ENCODE measurements at regions not wholly inside any gene's neighbourhood (a gene's known extent, or its start where the extent isn't known, plus 50 kb on each side); places are given as distances from the start of the nearest gene placed in this dataset.
"Not testable (repeated sequence)": the region's sequence is repeated elsewhere in the genome, so short reads cannot be mapped to it uniquely, and the experiment has no call there.

DNA sequence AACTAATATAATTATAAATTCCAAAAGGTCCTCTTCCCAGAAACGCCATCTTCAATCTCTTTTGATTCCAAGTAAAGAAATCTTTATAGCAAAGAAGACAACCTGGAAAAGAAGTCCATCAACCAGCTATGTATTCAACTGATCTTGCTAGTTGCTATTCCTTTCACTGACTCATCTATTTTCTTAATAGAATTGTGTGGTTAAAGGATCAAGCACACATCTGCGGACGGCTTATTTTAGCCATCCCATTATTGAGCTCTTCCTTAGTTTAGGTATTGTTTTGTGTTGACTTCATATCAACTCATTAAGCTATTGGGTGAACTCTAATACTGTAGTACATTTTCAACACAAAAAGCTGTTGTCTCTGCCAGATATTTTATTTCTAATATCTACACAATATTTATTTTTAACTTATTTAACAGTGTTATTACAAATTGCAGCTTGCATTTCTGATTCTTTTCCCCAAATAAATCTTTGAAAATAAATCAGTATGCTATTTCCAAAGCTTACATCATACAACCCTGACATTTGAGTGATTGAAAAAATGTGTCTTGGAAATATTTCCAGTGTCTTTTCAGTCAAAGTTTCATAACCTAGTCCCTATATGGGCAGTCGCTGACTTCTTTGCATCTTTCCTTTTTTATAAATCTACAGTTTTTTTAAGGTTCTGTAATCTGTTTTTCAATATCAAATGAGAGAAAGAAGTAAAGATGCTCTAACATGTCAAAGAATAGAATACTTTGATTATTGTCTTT is 158.8 kb upstream of the SPRY2 start:
- ATAC-seq (replicated peaks; ENCODE audit: extremely low read depth, poor library complexity, severe bottlenecking) (no peak), DNase-seq (ENCODE audit: low spot score in 2 of 2) (no peak)
- H3K4me3 Mint-ChIP-seq, result no peak overlapping the region
- H3K4me1 Mint-ChIP-seq, result no peaks in the 10 kb centered on the region
- H3K36me3 Mint-ChIP-seq (ENCODE audit: insufficient read depth), result no peaks in the 10 kb centered on the region
- no peaks in the 10 kb centered on the region for H3K27me3 Mint-ChIP-seq
- no peak overlapping the region for H3K27ac Mint-ChIP-seq (ENCODE audit: low read depth)
- H3K9me3 Mint-ChIP-seq, result peaks cover 4% of the 10 kb centered on the region

DNA sequence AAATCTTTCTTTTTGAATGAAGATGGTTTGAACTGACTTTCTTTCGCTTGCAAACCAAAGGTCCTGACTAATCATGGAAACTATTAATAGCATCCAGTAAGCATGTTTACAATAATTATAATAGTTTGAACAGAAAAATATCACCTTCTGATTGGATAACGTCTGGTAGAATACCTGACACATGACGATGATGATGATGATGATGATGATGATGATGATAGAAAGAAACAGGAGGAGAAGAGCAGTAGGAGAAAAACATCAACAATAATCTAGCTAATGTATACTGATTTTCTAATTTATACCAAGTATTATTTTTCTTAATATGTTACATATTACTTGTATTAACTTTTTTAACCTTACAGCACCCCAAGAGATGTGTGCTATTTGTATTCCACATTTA is 157.5 kb upstream of the SPRY2 start:
- Mint-ChIP-seq H3K4me3 (no peak overlapping the region), H3K27me3 (no peaks in the 10 kb centered on the region), H3K36me3 (ENCODE audit: insufficient read depth) (no peaks in the 10 kb centered on the region), H3K9me3 (no peaks in the 10 kb centered on the region), H3K27ac (ENCODE audit: low read depth) (no peak overlapping the region), H3K4me1 (no peaks in the 10 kb centered on the region)
- DNase-seq (ENCODE audit: low spot score in 2 of 2), result no peak
- no peak for ATAC-seq (replicated peaks; ENCODE audit: extremely low read depth, poor library complexity, severe bottlenecking)

DNA sequence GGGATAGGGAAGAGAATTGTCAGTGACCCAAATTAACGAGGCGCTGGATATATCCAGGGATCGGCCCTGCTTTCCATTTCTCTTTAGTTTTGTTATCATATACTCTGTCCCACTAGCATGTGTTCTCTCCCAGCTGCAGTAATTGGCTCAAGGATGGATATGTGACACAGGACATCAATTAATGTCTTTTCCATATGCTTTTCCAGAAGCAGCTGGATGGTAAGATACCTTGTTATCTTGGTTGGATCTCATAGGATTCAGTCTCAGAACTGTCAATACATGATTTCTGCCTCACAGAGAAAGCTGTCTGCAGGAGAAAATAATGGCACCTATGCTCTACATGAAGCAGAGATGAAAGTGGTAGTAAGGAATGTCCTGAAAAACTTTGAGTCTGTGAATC is 157.1 kb upstream of the SPRY2 start:
- H3K4me1 Mint-ChIP-seq, result no peaks in the 10 kb centered on the region
- DNase-seq (ENCODE audit: low spot score in 2 of 2), result no peak
- H3K27me3 Mint-ChIP-seq, result no peaks in the 10 kb centered on the region
- H3K4me3 Mint-ChIP-seq, result no peak overlapping the region
- no peak for ATAC-seq (replicated peaks; ENCODE audit: extremely low read depth, poor library complexity, severe bottlenecking)
- peaks cover 2% of the 10 kb centered on the region for H3K36me3 Mint-ChIP-seq (ENCODE audit: insufficient read depth)
- no peak overlapping the region for H3K27ac Mint-ChIP-seq (ENCODE audit: low read depth)
- H3K9me3 Mint-ChIP-seq, result no peaks in the 10 kb centered on the region

DNA sequence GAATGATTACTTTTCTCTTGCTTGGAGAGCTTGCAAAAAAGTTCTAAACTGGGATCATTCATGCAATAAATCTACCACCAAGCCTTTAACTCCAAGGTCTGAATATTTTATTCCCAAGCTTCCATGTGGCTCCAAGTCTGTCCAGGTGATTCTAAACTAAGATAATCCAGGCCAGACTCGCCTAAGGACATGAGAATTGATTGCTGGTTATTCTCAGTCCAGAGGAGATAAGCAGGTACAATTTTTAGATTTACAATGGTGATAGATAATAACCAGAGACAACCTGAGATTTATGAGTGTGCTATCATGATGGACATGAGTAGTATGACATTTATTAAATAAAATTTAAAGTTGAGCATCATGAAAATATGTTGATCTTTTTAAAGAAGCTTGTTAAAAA is 156.5 kb upstream of the SPRY2 start:
- Mint-ChIP-seq H3K9me3 (no peaks in the 10 kb centered on the region), H3K4me1 (no peaks in the 10 kb centered on the region), H3K27me3 (no peaks in the 10 kb centered on the region), H3K27ac (ENCODE audit: low read depth) (no peak overlapping the region), H3K4me3 (no peak overlapping the region), H3K36me3 (ENCODE audit: insufficient read depth) (peaks cover 2% of the 10 kb centered on the region)
- no peak for ATAC-seq (replicated peaks; ENCODE audit: extremely low read depth, poor library complexity, severe bottlenecking)
- no peak for DNase-seq (ENCODE audit: low spot score in 2 of 2)

DNA sequence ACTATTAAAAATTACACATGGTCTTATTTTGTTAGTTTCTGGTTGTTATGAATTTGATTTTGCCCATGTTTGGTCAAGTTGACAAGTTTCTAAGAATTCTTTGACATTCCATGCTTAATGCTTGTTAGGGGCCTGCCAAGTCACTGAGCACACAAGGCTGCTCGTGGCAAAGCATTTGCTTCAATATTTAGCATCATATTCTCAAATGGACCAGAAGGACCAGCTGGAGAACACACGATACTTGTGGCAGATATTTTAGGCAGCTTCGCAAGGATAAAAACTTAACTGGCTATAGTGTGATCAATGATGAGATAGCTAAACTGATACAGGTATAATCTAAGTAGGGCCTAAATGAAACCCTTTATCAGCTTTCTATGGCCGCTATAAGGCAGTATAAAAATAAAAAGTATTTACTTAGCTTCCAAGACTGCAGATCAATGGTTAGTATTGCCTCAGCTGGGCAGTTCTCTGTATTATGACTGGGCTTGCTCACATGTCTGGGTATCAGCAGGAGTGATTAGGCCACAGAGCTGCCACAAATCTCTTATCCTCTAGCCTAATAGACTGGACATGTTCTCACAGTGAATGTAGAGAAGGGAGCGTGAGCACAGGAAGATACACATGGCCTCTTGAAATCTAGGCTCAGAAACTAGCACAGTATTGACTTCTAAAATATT is 155.9 kb upstream of the SPRY2 start:
- Mint-ChIP-seq H3K9me3 (no peaks in the 10 kb centered on the region), H3K4me3 (no peak overlapping the region), H3K27ac (ENCODE audit: low read depth) (no peak overlapping the region), H3K36me3 (ENCODE audit: insufficient read depth) (peaks cover 2% of the 10 kb centered on the region), H3K27me3 (no peaks in the 10 kb centered on the region), H3K4me1 (no peaks in the 10 kb centered on the region)
- ATAC-seq (replicated peaks; ENCODE audit: extremely low read depth, poor library complexity, severe bottlenecking), result no peak
- no peak for DNase-seq (ENCODE audit: low spot score in 2 of 2)

DNA sequence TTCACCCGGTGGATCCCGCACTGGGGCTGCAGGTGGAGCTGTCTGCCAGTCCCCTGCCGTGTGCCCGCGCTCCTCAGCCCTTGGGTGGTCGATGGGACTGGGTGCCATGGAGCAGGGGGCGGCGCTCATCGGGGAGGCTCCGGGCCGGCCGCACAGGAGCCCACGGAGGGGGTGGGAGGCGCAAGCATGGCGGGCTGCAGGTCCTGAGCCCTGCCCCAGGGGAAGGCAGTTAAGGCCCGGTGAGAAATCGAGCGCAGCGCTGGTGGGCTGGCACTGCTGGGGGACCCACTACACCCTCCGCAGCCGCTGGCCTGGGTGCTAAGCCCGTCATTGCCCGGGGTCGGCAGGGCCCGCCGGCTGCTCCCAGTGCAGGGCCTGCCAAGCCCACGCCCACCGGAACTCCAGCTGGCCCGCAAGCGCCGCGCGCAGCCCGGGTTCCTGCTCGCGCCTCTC is 149.6 kb upstream of the SPRY2 start:
- not testable (repeated sequence) for H3K27ac Mint-ChIP-seq (ENCODE audit: low read depth); H3K9me3 Mint-ChIP-seq; H3K36me3 Mint-ChIP-seq (ENCODE audit: insufficient read depth); H3K4me1 Mint-ChIP-seq; DNase-seq (ENCODE audit: low spot score in 2 of 2); H3K27me3 Mint-ChIP-seq; ATAC-seq (replicated peaks; ENCODE audit: extremely low read depth, poor library complexity, severe bottlenecking); H3K4me3 Mint-ChIP-seq

DNA sequence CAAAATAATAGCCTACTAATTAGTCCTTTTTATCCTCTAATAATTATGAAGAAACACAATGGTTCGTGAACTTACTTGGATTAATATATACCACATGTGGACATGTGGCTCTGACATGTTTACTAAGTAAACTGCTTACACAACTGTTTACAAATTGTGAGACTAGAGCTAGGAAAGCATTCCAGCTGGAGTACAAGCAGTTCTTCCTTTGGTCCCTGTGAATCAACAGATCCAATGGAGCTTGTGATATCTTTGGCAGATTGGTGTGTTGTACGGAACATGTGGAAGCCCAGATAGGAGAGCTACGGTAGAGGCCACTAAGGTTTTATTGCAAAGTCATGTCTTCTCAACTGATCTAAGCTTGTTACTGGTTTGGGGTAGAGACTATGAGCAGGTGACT is 145.5 kb upstream of the SPRY2 start:
- Mint-ChIP-seq H3K27me3 (no peaks in the 10 kb centered on the region), H3K9me3 (peaks cover 5% of the 10 kb centered on the region), H3K4me1 (no peaks in the 10 kb centered on the region), H3K4me3 (no peak overlapping the region), H3K27ac (ENCODE audit: low read depth) (no peak overlapping the region), H3K36me3 (ENCODE audit: insufficient read depth) (no peaks in the 10 kb centered on the region)
- ATAC-seq (replicated peaks; ENCODE audit: extremely low read depth, poor library complexity, severe bottlenecking) (no peak), DNase-seq (ENCODE audit: low spot score in 2 of 2) (no peak)

DNA sequence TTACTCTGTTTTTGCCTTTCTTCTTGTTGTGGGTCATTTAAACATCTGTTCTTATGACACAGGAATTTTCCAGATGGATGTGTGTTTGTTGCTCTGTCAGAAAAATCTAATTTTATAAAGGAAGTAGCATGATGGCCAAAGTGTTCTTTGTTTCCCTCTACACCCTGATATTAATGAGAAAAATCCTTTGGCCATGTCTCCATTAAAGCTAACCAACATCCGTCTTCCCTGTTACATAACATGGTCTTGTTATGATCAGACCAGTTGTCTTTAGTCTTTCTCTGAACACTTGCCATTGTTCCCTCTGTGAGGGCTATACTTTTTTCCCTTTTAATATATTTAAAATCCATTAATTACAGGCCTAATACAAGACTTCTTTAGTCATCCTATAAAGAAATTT is 142.2 kb upstream of the SPRY2 start:
- H3K27ac Mint-ChIP-seq (ENCODE audit: low read depth), result no peak overlapping the region
- no peaks in the 10 kb centered on the region for H3K27me3 Mint-ChIP-seq
- H3K9me3 Mint-ChIP-seq, result peaks cover 10% of the 10 kb centered on the region
- no peak for DNase-seq (ENCODE audit: low spot score in 2 of 2)
- no peaks in the 10 kb centered on the region for H3K36me3 Mint-ChIP-seq (ENCODE audit: insufficient read depth)
- peaks cover 5% of the 10 kb centered on the region for H3K4me1 Mint-ChIP-seq
- ATAC-seq (replicated peaks; ENCODE audit: extremely low read depth, poor library complexity, severe bottlenecking), result no peak
- no peak overlapping the region for H3K4me3 Mint-ChIP-seq

DNA sequence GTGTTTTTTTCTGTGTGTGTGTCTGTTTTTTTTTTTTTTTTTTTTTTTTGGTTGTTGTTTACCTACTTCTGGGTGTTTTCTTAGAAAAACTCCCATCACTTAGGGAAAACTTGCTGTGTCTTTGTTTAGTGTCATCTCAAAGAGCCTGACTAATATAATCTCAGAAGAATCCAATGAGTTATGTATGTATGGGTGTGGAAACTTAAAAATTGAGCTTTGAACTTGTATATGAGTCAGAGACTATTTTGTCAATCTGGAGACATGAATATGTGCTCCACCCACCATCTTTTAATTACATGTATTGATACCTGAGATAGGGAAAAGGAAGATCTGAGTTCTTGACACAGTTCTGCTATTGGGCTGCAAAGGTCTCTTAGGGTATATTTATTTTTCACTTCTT is 140.7 kb upstream of the SPRY2 start:
- Mint-ChIP-seq H3K4me3 (no peak overlapping the region), H3K27ac (ENCODE audit: low read depth) (no peak overlapping the region), H3K9me3 (peaks cover 8% of the 10 kb centered on the region), H3K36me3 (ENCODE audit: insufficient read depth) (no peaks in the 10 kb centered on the region), H3K4me1 (peaks cover 16% of the 10 kb centered on the region), H3K27me3 (no peaks in the 10 kb centered on the region)
- ATAC-seq (replicated peaks; ENCODE audit: extremely low read depth, poor library complexity, severe bottlenecking) (no peak), DNase-seq (ENCODE audit: low spot score in 2 of 2) (no peak)

DNA sequence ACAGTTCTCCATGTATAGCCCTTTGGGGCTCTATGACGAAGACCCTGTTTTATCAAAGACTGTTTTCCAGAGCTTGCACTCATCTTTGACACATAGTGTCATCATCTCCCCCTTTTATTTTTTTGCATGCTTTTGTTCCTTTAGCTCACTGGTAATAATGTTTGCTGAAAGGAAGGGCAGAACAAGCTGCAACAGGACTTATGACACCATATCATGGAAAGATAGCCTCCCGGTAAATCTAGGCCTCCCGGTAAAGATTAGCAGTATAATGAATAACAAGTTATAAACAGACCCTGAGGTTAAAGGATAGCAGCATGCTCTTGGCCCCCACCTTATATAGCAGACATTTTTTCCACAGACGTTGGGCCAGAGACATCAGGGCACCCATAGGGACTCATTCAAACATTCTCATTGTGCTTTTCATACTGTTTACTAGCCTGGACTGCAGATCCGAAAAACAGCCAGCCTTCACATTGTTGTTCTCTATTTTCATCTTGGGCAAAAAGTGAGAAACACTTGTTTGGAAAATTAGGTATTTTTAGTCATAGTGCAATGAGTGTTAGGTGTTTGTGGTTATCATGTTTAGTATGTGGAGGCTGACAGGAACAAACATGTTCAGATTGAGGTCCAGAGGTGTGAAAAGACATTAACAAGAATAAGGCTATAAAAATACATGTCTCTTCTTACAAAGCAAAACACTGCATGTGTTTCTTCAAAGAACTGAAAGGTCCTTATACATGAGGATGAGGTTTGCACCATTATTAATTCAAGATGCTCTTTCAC is 136.9 kb upstream of the SPRY2 start:
- H3K27me3 Mint-ChIP-seq, result no peaks in the 10 kb centered on the region
- H3K4me3 Mint-ChIP-seq, result no peak overlapping the region
- H3K9me3 Mint-ChIP-seq, result peaks cover 6% of the 10 kb centered on the region
- peaks cover 21% of the 10 kb centered on the region for H3K4me1 Mint-ChIP-seq
- ATAC-seq (replicated peaks; ENCODE audit: extremely low read depth, poor library complexity, severe bottlenecking), result peak; percentile 71
- no peak for DNase-seq (ENCODE audit: low spot score in 2 of 2)
- no peaks in the 10 kb centered on the region for H3K36me3 Mint-ChIP-seq (ENCODE audit: insufficient read depth)
- peak overlapping the region; percentile 23 for H3K27ac Mint-ChIP-seq (ENCODE audit: low read depth)

DNA sequence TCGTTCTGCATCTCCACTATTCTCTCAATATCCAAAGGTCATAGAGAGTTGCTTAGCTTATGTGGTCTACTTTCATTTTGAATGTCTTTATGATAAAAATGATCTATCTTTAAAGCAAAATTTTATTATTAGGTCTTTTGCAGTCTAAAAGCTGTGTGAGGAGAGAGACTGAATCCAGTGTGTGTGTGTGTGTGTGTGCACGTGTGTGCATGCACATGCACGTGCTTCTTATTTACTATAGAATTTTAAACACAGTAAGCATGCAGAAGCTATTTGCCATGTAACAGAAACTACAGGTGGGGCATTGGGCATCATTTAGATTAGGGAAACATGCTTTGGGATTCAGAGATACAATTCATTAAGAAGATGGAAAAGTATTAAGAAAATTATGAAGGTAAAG is 136.0 kb upstream of the SPRY2 start:
- Mint-ChIP-seq H3K36me3 (ENCODE audit: insufficient read depth) (no peaks in the 10 kb centered on the region), H3K4me1 (peaks cover 21% of the 10 kb centered on the region), H3K27me3 (no peaks in the 10 kb centered on the region), H3K9me3 (peaks cover 6% of the 10 kb centered on the region), H3K4me3 (no peak overlapping the region), H3K27ac (ENCODE audit: low read depth) (no peak overlapping the region)
- ATAC-seq (replicated peaks; ENCODE audit: extremely low read depth, poor library complexity, severe bottlenecking), result no peak
- no peak for DNase-seq (ENCODE audit: low spot score in 2 of 2)

DNA sequence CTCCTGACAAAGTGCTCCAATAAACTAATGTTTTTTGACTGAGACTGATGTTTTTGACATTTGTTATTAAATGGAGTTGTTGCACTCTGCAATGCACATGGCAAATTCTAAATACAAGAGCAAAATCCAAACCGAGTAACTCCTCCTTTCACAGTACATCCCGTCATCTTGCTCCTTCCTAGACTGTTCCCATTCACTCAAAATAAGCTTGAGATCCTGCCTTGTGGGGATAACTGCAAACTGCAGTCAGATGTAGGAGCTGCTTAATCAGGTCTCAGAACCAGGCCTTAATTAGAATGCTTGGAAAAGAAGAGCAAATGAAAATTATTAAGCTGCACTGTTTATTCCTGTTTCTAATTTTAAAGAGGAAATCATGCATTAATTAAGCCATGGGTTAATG is 134.8 kb upstream of the SPRY2 start:
- peaks cover 6% of the 10 kb centered on the region for H3K9me3 Mint-ChIP-seq
- H3K4me1 Mint-ChIP-seq, result peaks cover 21% of the 10 kb centered on the region
- DNase-seq (ENCODE audit: low spot score in 2 of 2) (no peak), ATAC-seq (replicated peaks; ENCODE audit: extremely low read depth, poor library complexity, severe bottlenecking) (no peak)
- no peaks in the 10 kb centered on the region for H3K27me3 Mint-ChIP-seq
- H3K36me3 Mint-ChIP-seq (ENCODE audit: insufficient read depth), result no peaks in the 10 kb centered on the region
- no peak overlapping the region for H3K27ac Mint-ChIP-seq (ENCODE audit: low read depth)
- no peak overlapping the region for H3K4me3 Mint-ChIP-seq

DNA sequence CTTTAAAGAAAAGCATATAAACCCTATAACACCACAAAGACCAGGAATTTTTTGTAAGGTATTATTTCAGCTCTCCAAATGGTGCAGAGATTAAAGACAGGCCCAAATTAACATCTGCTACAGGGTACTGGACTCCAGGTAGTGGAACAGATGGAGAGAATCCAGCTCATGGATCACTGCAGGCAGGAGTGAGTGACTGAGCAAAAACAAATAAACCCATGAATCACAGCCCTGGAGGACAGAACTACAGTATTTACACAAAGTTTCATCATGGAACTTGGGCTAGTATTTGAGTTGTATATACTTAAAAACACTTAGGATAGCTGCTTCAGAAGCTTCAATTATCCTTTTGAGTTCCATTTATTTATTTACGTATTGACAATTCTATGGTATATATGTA is 132.8 kb upstream of the SPRY2 start:
- no peaks in the 10 kb centered on the region for H3K36me3 Mint-ChIP-seq (ENCODE audit: insufficient read depth)
- DNase-seq (ENCODE audit: low spot score in 2 of 2), result no peak
- ATAC-seq (replicated peaks; ENCODE audit: extremely low read depth, poor library complexity, severe bottlenecking), result no peak
- peaks cover 17% of the 10 kb centered on the region for H3K4me1 Mint-ChIP-seq
- H3K27me3 Mint-ChIP-seq, result no peaks in the 10 kb centered on the region
- H3K9me3 Mint-ChIP-seq, result peaks cover 6% of the 10 kb centered on the region
- no peak overlapping the region for H3K4me3 Mint-ChIP-seq
- H3K27ac Mint-ChIP-seq (ENCODE audit: low read depth), result no peak overlapping the region
